CD4-positive, alpha-beta T cell (primary cell): ENCODE measurements at regions not wholly inside any gene's neighbourhood (a gene's known extent, or its start where the extent isn't known, plus 50 kb on each side); places are given as distances from the start of the nearest gene placed in this dataset.

Experiments used
- ATAC-seq: fragments of 200-7000 bp; cut with Tn5 transposase; one replicate; pipeline ENCODE4 v1.10.0; 2022; ENCODE audit warnings: mild to moderate bottlenecking; ENCODE audit not compliant: poor library complexity
- CTCF ChIA-PET: fragments of 350-600 bp; sonication (Branson Sonifier 250); formaldehyde crosslinking; loops from one replicate; lab custom pipeline; 2021; ENCODE audit warnings: antibody characterized with exemption, inconsistent platforms; lab: Charles Lee
- POLR2A ChIA-PET: fragments of 350-600 bp; sonication (Branson Sonifier 250); formaldehyde crosslinking; loops from one replicate; lab custom pipeline; 2021; ENCODE audit warnings: antibody characterized with exemption, inconsistent platforms; lab: Charles Lee
- DNase-seq, 14 experiments: peaks; one replicate each; pipeline ENCODE4 v3.0.0-alpha.2; 2013 to 2020; ENCODE audit warnings: mixed read lengths in 2 of 14
- H3K27ac ChIP-seq, 2 donors: one replicate each; pipeline versions ENCODE4 v1.5.1 to v1.7.0; 2013; ENCODE audit warnings: low read length in 2 of 2, low read depth in 1 of 2, mild to moderate bottlenecking in 1 of 2
- H3K27me3 ChIP-seq, 2 experiments: 1 replicate in 1 of 2; 2 replicates in 1 of 2; pipeline versions ENCODE4 v1.6.1 to v1.7.0; 2013; ENCODE audit warnings: low read length in 2 of 2, control low read depth in 1 of 2, mild to moderate bottlenecking in 1 of 2, moderate library complexity in 1 of 2; ENCODE audit not compliant: insufficient read depth in 2 of 2, control insufficient read depth in 1 of 2
- H3K36me3 ChIP-seq: one replicate; pipeline ENCODE4 v1.6.1; 2013; ENCODE audit warnings: low read length, control low read depth; ENCODE audit not compliant: insufficient read depth
- H3K4me1 ChIP-seq: one replicate; pipeline ENCODE4 v1.6.1; 2013; ENCODE audit warnings: low read length, control low read depth; ENCODE audit not compliant: insufficient read depth
- H3K4me3 ChIP-seq: one replicate; pipeline ENCODE4 v1.5.1; 2013; ENCODE audit warnings: mild to moderate bottlenecking, low read length, moderate library complexity
- H3K9me3 ChIP-seq, 2 experiments: 1 replicate in 1 of 2; 2 replicates in 1 of 2; pipeline versions ENCODE4 v1.6.1 to v1.7.0; 2013; ENCODE audit warnings: low read length in 2 of 2, mild to moderate bottlenecking in 2 of 2, control low read depth in 1 of 2, moderate library complexity in 1 of 2; ENCODE audit not compliant: control insufficient read depth in 1 of 2, insufficient read depth in 1 of 2
- H3K27ac Mint-ChIP-seq: one replicate; pipeline ENCODE4 v1.8.0; 2020; ENCODE audit warnings: mixed read lengths
- H3K27me3 Mint-ChIP-seq: one replicate; pipeline ENCODE4 v1.8.0; 2021; ENCODE audit warnings: mixed read lengths
- H3K36me3 Mint-ChIP-seq: one replicate; pipeline ENCODE4 v1.8.0; 2021; ENCODE audit warnings: low read depth, mixed read lengths
- H3K4me1 Mint-ChIP-seq: one replicate; pipeline ENCODE4 v1.8.0; 2021; ENCODE audit warnings: low read depth, mixed read lengths
- H3K4me3 Mint-ChIP-seq: one replicate; pipeline ENCODE4 v1.8.0; 2020; ENCODE audit warnings: mild to moderate bottlenecking, mixed read lengths
- H3K9me3 Mint-ChIP-seq: one replicate; pipeline ENCODE4 v1.8.0; 2020; ENCODE audit warnings: mixed read lengths
- CTCF ChIP-seq: fragments of 200-600 bp; IDR thresholded peaks from one replicate; pipeline ENCODE4 v1.8.0; 2022; ENCODE audit warnings: antibody characterized with exemption, mild to moderate bottlenecking
- intact Hi-C, 2 experiments: fragments of 100-400 bp; cut with DNase I in 1 of 2; cut with micrococcal nuclease in 1 of 2; formaldehyde crosslinking; loops; one replicate each; pipeline versions ENCODE4 v1.15.1 to v1.9.0; 2023 to 2025; cut with DNase I, micrococcal nuclease

- Histone ChIP-seq H3K36me3 (no peaks in the 10 kb centered on the region), H3K9me3 (peaks cover 0 to 6% of the 10 kb centered on the region in 2 experiments), H3K27ac (no peak overlapping the region), H3K4me3 (no peak overlapping the region), H3K4me1 (no peaks in the 10 kb centered on the region), H3K27me3 (no peaks in the 10 kb centered on the region)
- DNase-seq (no peak), ATAC-seq (no peak)
- CTCF ChIA-PET = no interaction called here
- no peak for TF ChIP-seq CTCF
- H3K4me3 Mint-ChIP-seq = no peak overlapping the region
- intact Hi-C loops = no loop called here
- H3K27ac Mint-ChIP-seq = no peak overlapping the region
- no peaks in the 10 kb centered on the region for H3K36me3 Mint-ChIP-seq
- H3K4me1 Mint-ChIP-seq = no peaks in the 10 kb centered on the region
- H3K27me3 Mint-ChIP-seq = no peaks in the 10 kb centered on the region
- H3K9me3 Mint-ChIP-seq = peaks cover 2% of the 10 kb centered on the region
- POLR2A ChIA-PET = no interaction called here
Measured at GRCh38 chr2:123045713-123046112, 979.4 kb upstream of the CNTNAP5 start.

DNA sequence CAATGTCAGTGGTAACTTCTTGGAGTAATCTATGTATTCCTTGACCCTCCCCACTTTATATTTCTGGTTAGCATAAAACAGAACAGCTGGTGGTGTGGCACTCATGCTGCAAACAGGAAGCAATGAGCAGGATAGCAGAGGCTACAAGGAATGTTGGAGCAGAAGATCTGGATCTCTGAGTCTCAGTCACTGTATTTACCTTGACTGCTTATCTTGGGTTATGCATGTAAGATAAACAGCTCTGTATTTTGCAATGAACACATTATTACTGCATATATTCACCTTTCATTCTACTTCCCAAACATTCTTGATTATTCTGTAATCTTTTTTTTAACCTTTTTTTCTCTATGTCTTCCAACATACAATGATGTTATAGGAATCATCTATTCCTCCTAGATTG is 977.9 kb upstream of the CNTNAP5 start:
- Histone ChIP-seq H3K27me3 (no peaks in the 10 kb centered on the region), H3K4me3 (no peak overlapping the region), H3K4me1 (no peaks in the 10 kb centered on the region), H3K36me3 (no peaks in the 10 kb centered on the region), H3K9me3 (peaks cover 0 to 6% of the 10 kb centered on the region in 2 experiments), H3K27ac (no peak overlapping the region)
- no peaks in the 10 kb centered on the region for H3K4me1 Mint-ChIP-seq
- DNase-seq (no peak), ATAC-seq (no peak)
- H3K36me3 Mint-ChIP-seq = no peaks in the 10 kb centered on the region
- H3K27ac Mint-ChIP-seq = no peak overlapping the region
- intact Hi-C loops = no loop called here
- CTCF ChIA-PET = no interaction called here
- POLR2A ChIA-PET = no interaction called here
- peaks cover 3% of the 10 kb centered on the region for H3K9me3 Mint-ChIP-seq
- H3K4me3 Mint-ChIP-seq = no peak overlapping the region
- no peaks in the 10 kb centered on the region for H3K27me3 Mint-ChIP-seq
- TF ChIP-seq CTCF = no peak

DNA sequence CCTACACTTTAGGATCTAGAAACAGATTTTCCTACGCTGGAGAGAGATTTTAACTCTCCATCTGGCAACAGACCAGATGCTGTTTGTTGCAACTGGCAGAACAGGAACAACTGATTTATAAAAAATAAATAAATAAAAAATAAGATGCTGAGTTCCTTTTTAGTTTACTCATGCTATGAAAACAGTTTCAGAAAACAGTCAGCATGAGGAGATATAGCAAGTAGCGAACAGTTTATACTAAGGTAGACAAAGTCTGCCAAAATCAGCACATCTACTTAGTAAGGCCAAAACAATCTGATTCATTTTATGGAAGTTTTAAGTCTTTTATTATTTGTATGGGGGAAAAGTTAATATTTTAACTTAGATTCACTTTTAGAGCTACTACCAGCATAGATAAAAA is 974.0 kb upstream of the CNTNAP5 start:
- no peaks in the 10 kb centered on the region for H3K27me3 Mint-ChIP-seq
- Histone ChIP-seq H3K27ac (no peak overlapping the region), H3K36me3 (no peaks in the 10 kb centered on the region), H3K27me3 (no peaks in the 10 kb centered on the region), H3K9me3 (peaks cover 0 to 6% of the 10 kb centered on the region in 2 experiments), H3K4me1 (no peaks in the 10 kb centered on the region), H3K4me3 (no peak overlapping the region)
- no peak for ATAC-seq
- intact Hi-C loops = no loop called here
- H3K36me3 Mint-ChIP-seq = no peaks in the 10 kb centered on the region
- H3K4me3 Mint-ChIP-seq = no peak overlapping the region
- ChIA-PET CTCF (no interaction called here), POLR2A (no interaction called here)
- H3K27ac Mint-ChIP-seq = no peak overlapping the region
- H3K4me1 Mint-ChIP-seq = no peaks in the 10 kb centered on the region
- DNase-seq = no peak
- H3K9me3 Mint-ChIP-seq = peaks cover 3% of the 10 kb centered on the region
- TF ChIP-seq CTCF = no peak
